ENCODE measurements at regions not wholly inside any gene's neighbourhood (a gene's known extent, or its start where the extent isn't known, plus 50 kb on each side); places are given as distances from the start of the nearest gene placed in this dataset.
"Not testable (repeated sequence)": the region's sequence is repeated elsewhere in the genome, so short reads cannot be mapped to it uniquely, and the experiment has no call there.

- DNase-seq, result no peak
- H3K27me3 ChIP-seq (ENCODE audit: control insufficient read depth, insufficient read depth, low read length), result no peaks in the 10 kb centered on the region
- TF ChIP-seq CTCF (IDR thresholded peaks at IDR 0.05; ENCODE audit: borderline replicate concordance, extremely low read depth, insufficient read depth), result no peak
- H3K4me3 ChIP-seq (ENCODE audit: low read length in 3 of 3), result no peak overlapping the region
- H3K4me1 ChIP-seq (ENCODE audit: control insufficient read depth in 2 of 3, insufficient read depth in 2 of 3, low read depth in 1 of 3, low read length in 3 of 3), result no peaks in the 10 kb centered on the region
- H3K9ac ChIP-seq (ENCODE audit: low read length in 3 of 3), result no peak overlapping the region
- no peaks in the 10 kb centered on the region for H3K9me3 ChIP-seq (ENCODE audit: control insufficient read depth in 2 of 3, insufficient read depth in 1 of 3, low read length in 3 of 3)
- FAIRE-seq, result no peak
- intact Hi-C loops (cut with DNase I), result no loop called here
- no peak overlapping the region for H3K27ac ChIP-seq (ENCODE audit: low read depth in 2 of 2, low read length in 2 of 2)
- no peaks in the 10 kb centered on the region for H3K36me3 ChIP-seq (ENCODE audit: control insufficient read depth in 2 of 3, insufficient read depth in 3 of 3, low read length in 3 of 3)
Observed at GRCh38 chrX:81959964-81960363, 758.1 kb downstream of the SH3BGRL start.

GRCh38 chrX:81974413-81974812 lies 772.5 kb downstream of the SH3BGRL start:
- intact Hi-C loops (cut with DNase I), result not testable (repeated sequence)

GRCh38 chrX:81979806-81980515 lies 778.1 kb downstream of the SH3BGRL start:
- TF ChIP-seq CTCF (IDR thresholded peaks at IDR 0.05; ENCODE audit: borderline replicate concordance, extremely low read depth, insufficient read depth), result no peak
- H3K4me1 ChIP-seq (ENCODE audit: control insufficient read depth in 2 of 3, insufficient read depth in 2 of 3, low read depth in 1 of 3, low read length in 3 of 3), result no peaks in the 10 kb centered on the region
- no peaks in the 10 kb centered on the region for H3K9me3 ChIP-seq (ENCODE audit: control insufficient read depth in 2 of 3, insufficient read depth in 1 of 3, low read length in 3 of 3)
- FAIRE-seq, result no peak
- no peaks in the 10 kb centered on the region for H3K36me3 ChIP-seq (ENCODE audit: control insufficient read depth in 2 of 3, insufficient read depth in 3 of 3, low read length in 3 of 3)
- intact Hi-C loops (cut with DNase I), result no loop called here
- DNase-seq, result no peak
- no peak overlapping the region for H3K27ac ChIP-seq (ENCODE audit: low read depth in 2 of 2, low read length in 2 of 2)
- no peak overlapping the region for H3K4me3 ChIP-seq (ENCODE audit: low read length in 3 of 3)
- H3K27me3 ChIP-seq (ENCODE audit: control insufficient read depth, insufficient read depth, low read length), result no peaks in the 10 kb centered on the region
- no peak overlapping the region for H3K9ac ChIP-seq (ENCODE audit: low read length in 3 of 3)

More at GRCh38 chrX:81974413-81974812, 772.5 kb downstream of the SH3BGRL start:
- H3K27ac ChIP-seq (ENCODE audit: low read depth in 2 of 2, low read length in 2 of 2); H3K9ac ChIP-seq (ENCODE audit: low read length in 3 of 3); FAIRE-seq; H3K4me3 ChIP-seq (ENCODE audit: low read length in 3 of 3); H3K9me3 ChIP-seq (ENCODE audit: control insufficient read depth in 2 of 3, insufficient read depth in 1 of 3, low read length in 3 of 3); H3K36me3 ChIP-seq (ENCODE audit: control insufficient read depth in 2 of 3, insufficient read depth in 3 of 3, low read length in 3 of 3); H3K4me1 ChIP-seq (ENCODE audit: control insufficient read depth in 2 of 3, insufficient read depth in 2 of 3, low read depth in 1 of 3, low read length in 3 of 3); DNase-seq; H3K27me3 ChIP-seq (ENCODE audit: control insufficient read depth, insufficient read depth, low read length): not testable (repeated sequence)

GRCh38 chrX:81987217-81987616 lies 785.3 kb downstream of the SH3BGRL start:
- DNase-seq; FAIRE-seq; H3K27me3 ChIP-seq (ENCODE audit: control insufficient read depth, insufficient read depth, low read length); H3K36me3 ChIP-seq (ENCODE audit: control insufficient read depth in 2 of 3, insufficient read depth in 3 of 3, low read length in 3 of 3); H3K27ac ChIP-seq (ENCODE audit: low read depth in 2 of 2, low read length in 2 of 2); H3K4me3 ChIP-seq (ENCODE audit: low read length in 3 of 3); H3K9ac ChIP-seq (ENCODE audit: low read length in 3 of 3); H3K4me1 ChIP-seq (ENCODE audit: control insufficient read depth in 2 of 3, insufficient read depth in 2 of 3, low read depth in 1 of 3, low read length in 3 of 3); intact Hi-C loops (cut with DNase I); H3K9me3 ChIP-seq (ENCODE audit: control insufficient read depth in 2 of 3, insufficient read depth in 1 of 3, low read length in 3 of 3): not testable (repeated sequence)

Measured in kidney (tissue), 13 donors.